CD4-positive, alpha-beta T cell treated with Interferon gamma for 1 hour (primary cell): ENCODE measurements at regions not wholly inside any gene's neighbourhood (a gene's known extent, or its start where the extent isn't known, plus 50 kb on each side); places are given as distances from the start of the nearest gene placed in this dataset.
A peak's percentile ranks its signal among the peaks of the same experiment; 100 is the strongest.

Experiments
- DNase-seq: peaks from one replicate; pipeline ENCODE4 v3.0.0-alpha.2; 2020

DNA sequence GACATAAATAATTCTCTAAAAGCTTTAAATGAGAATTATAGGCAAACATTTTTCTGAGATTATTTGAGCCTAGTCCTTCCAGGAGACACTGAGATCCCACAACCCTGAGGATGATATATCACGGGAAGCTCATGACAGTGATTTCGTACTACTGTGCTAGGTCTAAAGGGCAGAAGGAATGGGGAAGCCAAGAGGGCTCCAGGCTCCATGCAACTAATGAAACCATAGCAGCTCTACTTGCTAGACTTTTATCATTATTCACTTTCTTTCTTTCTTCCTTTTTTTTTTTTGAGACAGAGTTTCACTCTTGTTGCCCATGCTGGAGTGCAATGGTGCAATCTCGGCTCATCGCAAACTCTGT, 57.3 kb upstream of the SGK1 start:
- DNase-seq: no peak

DNA sequence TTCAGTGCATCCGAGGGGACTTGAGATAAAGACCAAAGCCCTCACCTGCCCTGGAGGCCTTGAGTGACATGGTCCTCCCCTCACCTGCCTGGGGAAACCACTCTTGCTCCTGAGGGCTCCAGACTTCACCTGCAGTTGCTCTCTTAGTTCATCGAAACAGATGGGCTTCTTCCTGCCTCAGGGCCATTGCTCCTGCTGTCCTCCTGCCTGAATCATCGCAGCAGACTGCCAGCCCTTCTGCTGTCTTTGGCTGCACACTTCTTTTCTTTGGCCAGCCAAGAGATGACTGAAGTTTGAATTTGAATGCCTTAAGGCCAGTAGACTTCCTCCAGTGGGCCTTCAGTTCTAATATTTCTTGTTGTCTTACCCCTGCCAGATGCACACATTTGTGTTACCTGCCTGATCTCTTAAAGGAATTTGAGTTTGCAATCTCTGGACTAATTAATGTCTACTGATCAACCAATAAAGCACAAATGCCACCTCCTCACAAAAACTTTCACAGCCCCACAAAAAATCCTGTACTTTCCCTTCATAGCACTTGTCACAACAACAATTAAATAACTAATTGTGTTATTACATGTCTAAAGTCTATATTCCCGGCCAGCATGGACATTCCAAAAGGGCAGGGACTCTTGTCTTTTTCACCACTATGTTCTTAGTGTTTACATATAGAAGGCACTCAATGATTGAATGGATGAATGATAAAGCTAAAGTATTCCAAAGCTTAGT, 56.7 kb upstream of the SGK1 start:
- DNase-seq: no peak

DNA sequence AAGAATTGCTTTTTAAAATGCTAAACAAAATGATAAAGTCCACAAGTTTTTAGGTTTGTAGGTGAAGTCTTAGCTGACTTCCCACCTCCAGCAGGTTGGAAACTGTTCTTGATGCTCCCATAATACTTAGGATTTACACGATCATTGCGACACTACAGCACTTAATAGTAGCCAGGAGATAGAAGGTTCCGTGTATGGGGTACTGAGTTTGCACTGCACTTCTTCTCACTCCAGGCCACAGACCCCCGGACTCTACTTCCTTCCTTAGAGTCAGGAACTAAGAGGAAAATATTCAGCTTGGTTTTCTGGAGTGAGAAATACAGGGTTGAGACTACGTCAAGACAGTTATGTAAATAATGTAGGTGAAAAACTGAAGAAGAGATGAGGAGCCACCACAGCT, 56.1 kb upstream of the SGK1 start:
- DNase-seq: no peak

DNA sequence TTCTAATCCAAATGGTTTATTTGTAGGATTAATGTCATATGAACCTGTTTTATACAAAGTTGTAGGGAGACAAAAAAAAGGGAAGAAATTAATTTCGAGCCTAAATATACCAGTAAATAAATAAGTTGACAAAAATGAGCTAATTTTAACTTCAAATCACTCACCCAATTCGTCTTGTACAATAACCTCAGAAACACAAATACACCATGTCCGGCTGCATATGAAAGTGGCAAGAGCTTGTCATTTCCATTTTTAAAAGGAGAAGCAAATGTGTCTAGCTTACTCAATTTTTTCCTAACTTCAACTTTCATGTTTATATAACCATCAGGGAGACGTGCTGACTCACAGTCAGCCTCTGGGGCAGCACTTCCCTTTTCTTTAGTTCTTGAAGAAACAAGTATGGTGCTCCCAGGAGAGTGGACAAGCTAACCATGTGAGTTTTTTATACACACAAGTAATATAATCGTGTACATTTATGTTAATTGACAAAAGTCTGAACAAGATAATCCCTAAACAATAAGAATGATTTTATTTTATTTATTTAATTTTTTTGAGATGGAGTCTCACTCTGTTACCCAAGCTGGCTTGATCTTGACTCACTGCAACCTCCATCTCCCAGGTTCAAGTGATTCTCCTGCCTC, 55.5 kb upstream of the SGK1 start:
- DNase-seq: peak; percentile 66

DNA sequence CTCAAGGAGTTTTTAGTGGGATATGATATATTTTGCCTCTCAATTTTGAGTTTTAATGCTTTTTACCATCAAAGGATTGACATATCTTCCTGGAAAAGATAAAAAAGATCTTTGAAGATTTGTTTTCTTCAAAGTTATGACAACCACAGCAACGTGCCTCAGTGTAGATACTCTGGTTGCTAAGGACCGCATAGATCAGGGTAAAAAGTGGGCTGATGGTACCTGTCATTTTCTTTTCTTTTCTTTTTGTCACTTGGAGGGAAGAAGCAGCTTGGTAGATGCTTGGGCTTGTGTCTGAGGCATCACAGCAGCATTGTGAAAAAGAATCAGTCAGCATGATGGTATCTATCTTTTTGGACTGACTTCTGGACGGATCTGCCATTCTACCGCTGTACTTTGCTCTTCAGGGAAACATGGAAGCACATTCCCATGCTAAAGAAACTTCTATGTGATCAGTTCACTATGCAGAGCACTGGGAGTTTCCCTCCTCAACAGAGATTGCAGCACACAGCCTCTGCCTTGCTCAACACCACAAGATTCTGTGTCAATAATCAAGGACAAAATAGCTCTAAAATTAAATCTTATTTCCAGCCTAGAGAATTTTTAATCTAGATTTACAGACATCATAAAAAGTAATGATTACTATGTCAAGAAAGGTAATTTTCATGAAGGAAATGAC, 54.8 kb upstream of the SGK1 start:
- DNase-seq: peak; percentile 30

DNA sequence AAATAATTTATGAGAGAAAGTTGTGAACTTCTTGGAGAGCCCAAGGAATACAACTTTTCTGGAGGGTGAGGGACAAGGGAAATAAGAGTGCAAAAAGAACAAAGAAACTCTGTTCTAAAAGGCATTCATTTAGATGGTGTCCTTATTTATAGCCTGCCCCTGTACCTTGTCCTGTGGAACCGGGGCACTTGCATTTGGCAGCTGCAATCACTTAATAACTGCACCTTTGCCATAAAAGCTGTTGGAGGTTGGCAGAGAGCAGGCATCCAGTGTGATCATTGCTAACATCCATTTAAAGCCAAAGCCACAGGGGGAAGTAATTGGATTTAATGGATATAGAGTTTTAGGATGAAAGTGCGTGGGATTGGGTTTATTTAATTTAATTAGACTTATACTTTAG, 50.8 kb upstream of the SGK1 start:
- DNase-seq: no peak
